ENCODE measurements at regions not wholly inside any gene's neighbourhood (a gene's known extent, or its start where the extent isn't known, plus 50 kb on each side); places are given as distances from the start of the nearest gene placed in this dataset.

- TF ChIP-seq HIC1 (tag by site-specific recombination; IDR thresholded peaks at IDR 0.05), result no peak
- no peak for TF ChIP-seq ZNF423 (tag by site-specific recombination; IDR thresholded peaks at IDR 0.05)
- no peak for TF ChIP-seq TRIM28 (IDR thresholded peaks at IDR 0.05; ENCODE audit: borderline replicate concordance, low read length)
- no peak for TF ChIP-seq ZNF596 (tag by site-specific recombination; IDR thresholded peaks at IDR 0.05)
- no peak for TF ChIP-seq ZNF114 (tag by site-specific recombination; IDR thresholded peaks at IDR 0.05)
- TF ChIP-seq ZNF398 (tag by site-specific recombination; IDR thresholded peaks at IDR 0.05), result no peak
- TF ChIP-seq ZNF132 (tag by site-specific recombination; IDR thresholded peaks at IDR 0.05; ENCODE audit: borderline replicate concordance), result no peak
- no peak for TF ChIP-seq SCRT1 (tag by site-specific recombination; IDR thresholded peaks at IDR 0.05; ENCODE audit: borderline replicate concordance)
- TF ChIP-seq, protein P1, sequence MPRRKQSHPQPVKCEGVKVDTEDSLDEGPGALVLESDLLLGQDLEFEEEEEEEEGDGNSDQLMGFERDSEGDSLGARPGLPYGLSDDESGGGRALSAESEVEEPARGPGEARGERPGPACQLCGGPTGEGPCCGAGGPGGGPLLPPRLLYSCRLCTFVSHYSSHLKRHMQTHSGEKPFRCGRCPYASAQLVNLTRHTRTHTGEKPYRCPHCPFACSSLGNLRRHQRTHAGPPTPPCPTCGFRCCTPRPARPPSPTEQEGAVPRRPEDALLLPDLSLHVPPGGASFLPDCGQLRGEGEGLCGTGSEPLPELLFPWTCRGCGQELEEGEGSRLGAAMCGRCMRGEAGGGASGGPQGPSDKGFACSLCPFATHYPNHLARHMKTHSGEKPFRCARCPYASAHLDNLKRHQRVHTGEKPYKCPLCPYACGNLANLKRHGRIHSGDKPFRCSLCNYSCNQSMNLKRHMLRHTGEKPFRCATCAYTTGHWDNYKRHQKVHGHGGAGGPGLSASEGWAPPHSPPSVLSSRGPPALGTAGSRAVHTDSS (tag by site-specific recombination; IDR thresholded peaks at IDR 0.05), result no peak
- TF ChIP-seq ZBTB17 (tag by site-specific recombination; IDR thresholded peaks at IDR 0.05), result no peak
Measured at GRCh38 chr9:27828908-27829307, 255.6 kb upstream of the C9orf72 start (continued).

- POLR2A ChIA-PET, result no interaction called here
- no peaks in the 10 kb centered on the region for H3K9me3 ChIP-seq (ENCODE audit: control insufficient read depth, insufficient read depth, low read depth, low read length)
- no peak overlapping the region for H3K27ac ChIP-seq (ENCODE audit: extremely low read depth, low read depth, low read length)
- no peak overlapping the region for H3K4me3 ChIP-seq (ENCODE audit: low read depth, low read length)
- H3K36me3 ChIP-seq (ENCODE audit: control insufficient read depth in 2 of 2, insufficient read depth in 1 of 2, low read length in 2 of 2), result no peaks in the 10 kb centered on the region
- H3K4me1 ChIP-seq (ENCODE audit: control insufficient read depth, insufficient read depth, low read length), result no peaks in the 10 kb centered on the region
- CTCF ChIA-PET, result interaction anchor here (0.7 kb wide), 1 partner anchor 243 kb away, joined by 3 read pairs; no protein-coding TSS in a partner anchor
- TF ChIP-seq ZBTB17 (tag by site-specific recombination; IDR thresholded peaks at IDR 0.05) (no peak), ZNF214 (tag by site-specific recombination; IDR thresholded peaks at IDR 0.05; ENCODE audit: borderline replicate concordance) (no peak), ZNF664 (tag by site-specific recombination; IDR thresholded peaks at IDR 0.05) (no peak), ZNF747 (tag by site-specific recombination; IDR thresholded peaks at IDR 0.05) (no peak), TCF7L2 (IDR thresholded peaks at IDR 0.05; ENCODE audit: borderline replicate concordance, low read depth, low read length) (no peak), ZBTB20 (tag by site-specific recombination; IDR thresholded peaks at IDR 0.05) (no peak), BCL11B (tag by site-specific recombination; IDR thresholded peaks at IDR 0.05; ENCODE audit: low read depth) (no peak), ZNF610 (tag by site-specific recombination; IDR thresholded peaks at IDR 0.05; ENCODE audit: borderline replicate concordance) (no peak), ZNF677 (tag by site-specific recombination; IDR thresholded peaks at IDR 0.05) (no peak), ZSCAN30 (tag by site-specific recombination; IDR thresholded peaks at IDR 0.05) (no peak), ZNF670 (tag by site-specific recombination; IDR thresholded peaks at IDR 0.05; ENCODE audit: low read depth) (no peak), ZNF660 (tag by site-specific recombination; IDR thresholded peaks at IDR 0.05) (no peak), ZNF501 (tag by site-specific recombination; IDR thresholded peaks at IDR 0.05) (no peak), ZNF174 (tag by site-specific recombination; IDR thresholded peaks at IDR 0.05) (no peak), ZBTB21 (tag by site-specific recombination; IDR thresholded peaks at IDR 0.05) (no peak), HOXC10 (CRISPR knock-in tag; IDR thresholded peaks at IDR 0.05) (no peak)
- TF ChIP-seq, protein P1 (tag by site-specific recombination; IDR thresholded peaks at IDR 0.05), result no peak
- TF ChIP-seq, protein P2, sequence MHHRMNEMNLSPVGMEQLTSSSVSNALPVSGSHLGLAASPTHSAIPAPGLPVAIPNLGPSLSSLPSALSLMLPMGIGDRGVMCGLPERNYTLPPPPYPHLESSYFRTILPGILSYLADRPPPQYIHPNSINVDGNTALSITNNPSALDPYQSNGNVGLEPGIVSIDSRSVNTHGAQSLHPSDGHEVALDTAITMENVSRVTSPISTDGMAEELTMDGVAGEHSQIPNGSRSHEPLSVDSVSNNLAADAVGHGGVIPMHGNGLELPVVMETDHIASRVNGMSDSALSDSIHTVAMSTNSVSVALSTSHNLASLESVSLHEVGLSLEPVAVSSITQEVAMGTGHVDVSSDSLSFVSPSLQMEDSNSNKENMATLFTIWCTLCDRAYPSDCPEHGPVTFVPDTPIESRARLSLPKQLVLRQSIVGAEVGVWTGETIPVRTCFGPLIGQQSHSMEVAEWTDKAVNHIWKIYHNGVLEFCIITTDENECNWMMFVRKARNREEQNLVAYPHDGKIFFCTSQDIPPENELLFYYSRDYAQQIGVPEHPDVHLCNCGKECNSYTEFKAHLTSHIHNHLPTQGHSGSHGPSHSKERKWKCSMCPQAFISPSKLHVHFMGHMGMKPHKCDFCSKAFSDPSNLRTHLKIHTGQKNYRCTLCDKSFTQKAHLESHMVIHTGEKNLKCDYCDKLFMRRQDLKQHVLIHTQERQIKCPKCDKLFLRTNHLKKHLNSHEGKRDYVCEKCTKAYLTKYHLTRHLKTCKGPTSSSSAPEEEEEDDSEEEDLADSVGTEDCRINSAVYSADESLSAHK (tag by site-specific recombination; IDR thresholded peaks at IDR 0.05), result no peak
Measured at GRCh38 chr9:27829621-27830020, 256.3 kb upstream of the C9orf72 start.

All from HEK293 (cell line).